ENCODE measurements at regions not wholly inside any gene's neighbourhood (a gene's known extent, or its start where the extent isn't known, plus 50 kb on each side); places are given as distances from the start of the nearest gene placed in this dataset.
"Not testable (repeated sequence)": the region's sequence is repeated elsewhere in the genome, so short reads cannot be mapped to it uniquely, and the experiment has no call there.

DNA sequence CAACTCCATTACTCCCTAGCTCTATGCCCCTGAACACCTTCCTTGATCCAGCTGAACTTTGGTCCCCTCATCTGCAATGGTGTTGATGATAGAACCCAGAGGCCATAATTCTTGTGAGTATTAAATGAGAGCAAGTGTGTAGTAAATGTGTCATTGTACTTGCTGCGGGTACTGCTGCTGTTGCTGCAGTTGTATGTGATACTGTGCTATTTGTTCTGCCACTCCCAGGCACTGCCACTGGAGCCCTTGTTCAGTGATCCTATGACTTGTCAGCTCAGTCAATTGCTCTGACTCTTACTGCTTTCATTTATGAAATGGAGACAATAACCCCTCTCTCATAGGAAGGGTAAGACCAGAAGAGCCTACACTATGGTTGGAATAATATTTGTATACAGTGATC lies 136.9 kb upstream of the PLGLB2 start:
- not testable (repeated sequence) for TF ChIP-seq EEA1 (CRISPR knock-in tag; IDR thresholded peaks at IDR 0.05; ENCODE audit: borderline replicate concordance); ZNF549 (CRISPR knock-in tag; IDR thresholded peaks at IDR 0.05); EZH2 (conservative IDR thresholded peaks at IDR 0.05; ENCODE audit: low read depth, low read length); EP300 (IDR thresholded peaks at IDR 0.05; ENCODE audit: low read depth in 2 of 2, low read length in 2 of 2); EP300 (CRISPR knock-in tag; IDR thresholded peaks at IDR 0.05; ENCODE audit: borderline replicate concordance); BRD4 (CRISPR knock-in tag; IDR thresholded peaks at IDR 0.05)
- TF ChIP-seq, protein P1, sequence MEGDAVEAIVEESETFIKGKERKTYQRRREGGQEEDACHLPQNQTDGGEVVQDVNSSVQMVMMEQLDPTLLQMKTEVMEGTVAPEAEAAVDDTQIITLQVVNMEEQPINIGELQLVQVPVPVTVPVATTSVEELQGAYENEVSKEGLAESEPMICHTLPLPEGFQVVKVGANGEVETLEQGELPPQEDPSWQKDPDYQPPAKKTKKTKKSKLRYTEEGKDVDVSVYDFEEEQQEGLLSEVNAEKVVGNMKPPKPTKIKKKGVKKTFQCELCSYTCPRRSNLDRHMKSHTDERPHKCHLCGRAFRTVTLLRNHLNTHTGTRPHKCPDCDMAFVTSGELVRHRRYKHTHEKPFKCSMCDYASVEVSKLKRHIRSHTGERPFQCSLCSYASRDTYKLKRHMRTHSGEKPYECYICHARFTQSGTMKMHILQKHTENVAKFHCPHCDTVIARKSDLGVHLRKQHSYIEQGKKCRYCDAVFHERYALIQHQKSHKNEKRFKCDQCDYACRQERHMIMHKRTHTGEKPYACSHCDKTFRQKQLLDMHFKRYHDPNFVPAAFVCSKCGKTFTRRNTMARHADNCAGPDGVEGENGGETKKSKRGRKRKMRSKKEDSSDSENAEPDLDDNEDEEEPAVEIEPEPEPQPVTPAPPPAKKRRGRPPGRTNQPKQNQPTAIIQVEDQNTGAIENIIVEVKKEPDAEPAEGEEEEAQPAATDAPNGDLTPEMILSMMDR (CRISPR knock-in tag; IDR thresholded peaks at IDR 0.05) = not testable (repeated sequence)
- TF ChIP-seq, protein P2, sequence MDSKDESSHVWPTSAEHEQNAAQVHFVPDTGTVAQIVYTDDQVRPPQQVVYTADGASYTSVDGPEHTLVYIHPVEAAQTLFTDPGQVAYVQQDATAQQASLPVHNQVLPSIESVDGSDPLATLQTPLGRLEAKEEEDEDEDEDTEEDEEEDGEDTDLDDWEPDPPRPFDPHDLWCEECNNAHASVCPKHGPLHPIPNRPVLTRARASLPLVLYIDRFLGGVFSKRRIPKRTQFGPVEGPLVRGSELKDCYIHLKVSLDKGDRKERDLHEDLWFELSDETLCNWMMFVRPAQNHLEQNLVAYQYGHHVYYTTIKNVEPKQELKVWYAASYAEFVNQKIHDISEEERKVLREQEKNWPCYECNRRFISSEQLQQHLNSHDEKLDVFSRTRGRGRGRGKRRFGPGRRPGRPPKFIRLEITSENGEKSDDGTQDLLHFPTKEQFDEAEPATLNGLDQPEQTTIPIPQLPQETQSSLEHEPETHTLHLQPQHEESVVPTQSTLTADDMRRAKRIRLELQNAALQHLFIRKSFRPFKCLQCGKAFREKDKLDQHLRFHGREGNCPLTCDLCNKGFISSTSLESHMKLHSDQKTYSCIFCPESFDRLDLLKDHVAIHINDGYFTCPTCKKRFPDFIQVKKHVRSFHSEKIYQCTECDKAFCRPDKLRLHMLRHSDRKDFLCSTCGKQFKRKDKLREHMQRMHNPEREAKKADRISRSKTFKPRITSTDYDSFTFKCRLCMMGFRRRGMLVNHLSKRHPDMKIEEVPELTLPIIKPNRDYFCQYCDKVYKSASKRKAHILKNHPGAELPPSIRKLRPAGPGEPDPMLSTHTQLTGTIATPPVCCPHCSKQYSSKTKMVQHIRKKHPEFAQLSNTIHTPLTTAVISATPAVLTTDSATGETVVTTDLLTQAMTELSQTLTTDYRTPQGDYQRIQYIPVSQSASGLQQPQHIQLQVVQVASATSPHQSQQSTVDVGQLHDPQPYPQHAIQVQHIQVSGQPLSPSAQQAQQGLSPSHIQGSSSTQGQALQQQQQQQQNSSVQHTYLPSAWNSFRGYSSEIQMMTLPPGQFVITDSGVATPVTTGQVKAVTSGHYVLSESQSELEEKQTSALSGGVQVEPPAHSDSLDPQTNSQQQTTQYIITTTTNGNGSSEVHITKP (CRISPR knock-in tag; IDR thresholded peaks at IDR 0.05; ENCODE audit: low read depth) = not testable (repeated sequence)
